Jurkat, Clone E6-1 (cell line): ENCODE measurements at regions not wholly inside any gene's neighbourhood (a gene's known extent, or its start where the extent isn't known, plus 50 kb on each side); places are given as distances from the start of the nearest gene placed in this dataset.

ENCODE experiments used
- DNase-seq: peaks from one replicate; pipeline ENCODE4 v3.0.0-alpha.2; 2011; ENCODE audit warnings: low read depth, low spot score
- H3K4me3 ChIP-seq: 2 replicates; pipeline ENCODE4 v1.5.1; 2011; ENCODE audit warnings: mild to moderate bottlenecking, low read length, control low read depth, moderate library complexity

DNA sequence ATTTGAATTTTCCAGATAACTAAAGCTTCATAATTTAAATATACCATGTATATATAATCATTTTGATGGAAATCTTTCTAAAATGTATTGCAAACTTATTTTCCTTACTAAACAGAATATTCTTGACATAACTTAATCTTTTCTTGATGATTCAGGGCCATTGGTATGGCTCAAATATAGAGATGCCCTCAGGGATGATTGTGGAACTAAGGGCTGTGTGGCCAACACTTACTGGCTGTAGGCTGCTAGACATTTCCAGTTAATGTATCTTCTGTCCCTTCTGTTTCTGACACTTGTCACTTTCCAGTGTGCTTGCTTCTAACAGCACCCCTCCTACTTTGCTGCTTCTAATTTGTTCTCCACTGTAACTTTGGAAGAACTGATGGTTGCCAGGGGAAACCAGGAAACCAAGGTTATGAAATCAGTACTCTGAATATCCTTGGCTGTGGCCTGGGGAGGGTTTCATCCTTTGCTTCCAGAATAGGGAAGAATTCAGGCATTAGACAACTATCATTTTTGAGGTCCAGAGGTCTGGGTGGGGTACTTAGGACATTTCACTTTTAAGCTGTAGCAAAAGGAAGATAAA is 697.2 kb downstream of the ETS1 start:
- H3K4me3 ChIP-seq, result no peak overlapping the region
- DNase-seq, result no peak

DNA sequence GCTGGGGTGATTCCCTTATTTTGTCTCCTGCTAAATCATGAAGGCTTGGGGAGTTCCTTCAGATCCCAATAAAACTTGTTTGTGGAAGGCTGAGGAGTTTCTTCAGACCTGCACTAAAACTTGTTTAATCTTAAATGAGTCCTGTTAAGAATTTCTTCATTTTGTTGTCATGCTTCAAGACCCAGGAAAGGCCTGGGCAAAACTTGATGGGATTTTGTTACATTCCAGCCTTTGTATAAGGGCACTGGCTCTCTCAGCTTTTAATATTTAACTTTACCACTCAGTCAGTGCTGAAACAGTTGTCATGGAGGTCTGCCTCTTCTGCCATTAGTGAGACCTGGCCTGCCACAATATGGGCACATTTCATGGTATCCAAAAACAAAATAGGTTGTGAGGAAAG is 699.0 kb downstream of the ETS1 start:
- no peak for DNase-seq
- no peak overlapping the region for H3K4me3 ChIP-seq

DNA sequence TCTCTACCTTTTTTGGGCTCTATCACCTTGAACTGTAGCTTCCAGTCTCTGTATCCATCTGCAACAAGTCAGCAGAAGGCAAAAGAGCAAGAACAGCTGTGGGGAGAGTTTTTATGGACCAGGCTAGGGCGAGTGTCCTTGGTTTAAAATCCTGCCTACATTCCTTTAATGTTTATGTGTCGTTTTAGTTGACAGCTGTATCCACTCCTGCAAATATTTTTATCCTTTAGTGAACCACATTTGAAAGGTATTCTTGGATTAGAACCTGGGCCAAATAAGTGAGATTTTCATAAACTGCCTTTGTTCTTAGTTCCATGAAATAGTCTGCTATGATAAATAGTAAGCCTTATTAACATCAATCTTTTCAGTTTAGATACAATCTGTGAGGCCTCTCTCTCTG is 712.2 kb downstream of the ETS1 start:
- no peak overlapping the region for H3K4me3 ChIP-seq

DNA sequence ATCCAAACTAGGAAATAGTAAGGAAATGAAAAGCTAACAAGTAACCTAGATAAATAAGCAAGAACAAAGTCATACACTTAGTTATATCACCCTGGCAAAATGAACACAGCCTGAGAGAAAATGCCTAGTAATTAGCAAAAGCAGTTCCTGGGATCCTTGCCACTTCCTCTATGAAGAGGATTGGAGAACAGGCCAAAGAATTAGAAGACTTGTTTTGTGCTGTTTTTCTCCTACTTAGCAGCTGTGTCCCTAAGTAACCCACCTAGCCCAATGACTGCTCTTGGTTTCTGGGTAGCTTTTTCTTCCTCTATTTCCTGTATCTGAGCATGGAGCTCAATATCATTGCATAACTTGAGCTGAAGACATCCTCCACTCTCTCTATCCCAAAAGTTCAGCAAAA is 713.9 kb downstream of the ETS1 start:
- H3K4me3 ChIP-seq, result no peak overlapping the region
- no peak for DNase-seq

More for the DNA sequence above, 712.2 kb downstream of the ETS1 start:
- no peak for DNase-seq

DNA sequence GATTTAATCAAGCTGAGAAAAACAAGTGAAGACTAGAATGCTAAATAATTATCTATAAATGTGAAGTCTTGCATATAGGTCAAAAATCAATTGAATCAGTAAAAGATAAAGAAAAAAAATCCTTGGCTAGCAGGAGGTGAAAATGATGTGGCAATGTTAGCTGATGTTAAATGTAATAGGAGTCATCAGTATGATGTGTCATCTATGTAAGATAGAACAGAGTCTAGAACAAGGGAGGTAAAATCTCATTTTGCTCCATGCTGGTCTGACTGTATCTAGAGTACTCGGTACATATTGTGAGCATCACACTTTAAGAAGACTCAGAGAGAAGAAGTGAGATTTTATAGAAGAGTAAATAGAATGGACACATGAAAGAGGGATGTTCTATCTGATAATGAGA is 721.2 kb downstream of the ETS1 start:
- no peak for DNase-seq
- no peak overlapping the region for H3K4me3 ChIP-seq

DNA sequence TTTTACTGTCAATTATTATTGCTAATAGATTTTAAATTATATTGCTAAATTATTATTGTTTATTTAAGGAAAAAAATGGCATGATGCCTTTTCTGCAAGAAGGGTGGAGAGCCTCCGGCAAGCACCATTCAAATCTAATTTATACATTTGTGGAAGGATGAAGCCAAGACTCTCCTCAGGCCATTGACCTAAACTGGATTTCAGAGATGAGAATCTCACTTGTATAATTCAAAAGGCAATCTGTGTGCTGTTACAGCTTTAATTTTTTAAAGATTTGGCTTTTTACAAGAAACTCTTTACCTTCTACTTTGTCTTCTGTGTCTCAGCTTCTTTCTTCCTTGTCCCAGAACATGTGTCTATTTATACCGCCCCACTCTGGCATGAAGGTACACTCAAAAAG is 722.5 kb downstream of the ETS1 start:
- no peak for DNase-seq
- H3K4me3 ChIP-seq, result no peak overlapping the region

DNA sequence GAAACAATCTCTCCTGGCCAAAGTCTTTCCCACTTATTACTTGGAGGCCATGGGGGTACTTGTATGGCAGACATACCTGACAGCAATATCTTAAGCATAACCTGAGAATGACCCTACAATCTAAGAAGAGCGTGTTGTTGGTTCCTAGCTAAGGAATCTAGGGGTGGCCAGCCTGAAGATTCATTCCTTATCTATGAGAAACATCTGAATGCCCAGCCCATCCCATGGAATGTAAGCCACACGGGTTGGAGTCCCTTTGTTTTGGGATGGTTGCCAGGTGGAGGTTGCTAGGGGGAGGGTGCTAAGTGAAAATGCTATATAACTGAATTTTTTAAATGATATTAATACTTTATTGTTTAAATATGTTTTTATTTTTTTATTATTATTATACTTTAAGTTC is 725.0 kb downstream of the ETS1 start:
- DNase-seq, result no peak
- H3K4me3 ChIP-seq, result no peak overlapping the region

DNA sequence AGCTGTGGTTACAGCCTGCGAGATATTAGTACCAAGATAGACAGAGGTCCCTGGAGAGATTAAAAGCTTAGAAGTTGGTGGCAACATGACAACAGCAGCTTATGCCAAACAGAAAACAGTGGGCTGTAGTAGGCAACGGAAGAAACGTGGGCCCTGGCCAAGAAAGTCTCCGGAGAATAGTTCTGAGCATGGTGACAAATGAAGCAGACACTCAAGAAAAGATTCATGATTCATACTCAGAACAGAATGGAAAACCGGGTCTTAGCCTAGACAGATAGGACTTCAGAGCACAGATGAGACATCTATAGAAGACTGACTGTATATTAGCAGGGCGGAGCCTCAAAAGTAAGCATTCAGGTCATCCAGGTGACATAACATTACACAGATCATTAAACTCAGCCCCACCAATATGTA is 727.4 kb downstream of the ETS1 start:
- no peak for DNase-seq
- no peak overlapping the region for H3K4me3 ChIP-seq

DNA sequence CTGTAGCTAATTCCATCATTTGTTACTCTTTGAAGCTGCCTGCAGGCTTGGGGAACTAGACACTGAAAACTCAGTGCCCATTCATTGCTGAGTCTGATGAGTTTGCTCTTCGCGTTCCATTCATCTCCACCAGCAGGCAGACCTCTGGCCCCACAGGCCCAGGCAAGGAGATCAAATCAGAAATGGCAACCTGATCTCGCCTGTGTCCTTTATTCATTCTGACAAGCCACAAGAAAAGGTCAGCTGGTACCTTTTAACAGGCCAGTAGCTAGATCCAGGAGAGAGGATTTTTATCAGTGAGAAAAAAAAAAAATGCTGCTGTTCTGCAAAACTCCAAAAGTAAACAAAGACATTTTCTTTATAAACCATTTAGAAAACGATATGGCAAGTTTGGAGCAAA is 742.5 kb downstream of the ETS1 start:
- no peak for DNase-seq
- H3K4me3 ChIP-seq, result no peak overlapping the region

DNA sequence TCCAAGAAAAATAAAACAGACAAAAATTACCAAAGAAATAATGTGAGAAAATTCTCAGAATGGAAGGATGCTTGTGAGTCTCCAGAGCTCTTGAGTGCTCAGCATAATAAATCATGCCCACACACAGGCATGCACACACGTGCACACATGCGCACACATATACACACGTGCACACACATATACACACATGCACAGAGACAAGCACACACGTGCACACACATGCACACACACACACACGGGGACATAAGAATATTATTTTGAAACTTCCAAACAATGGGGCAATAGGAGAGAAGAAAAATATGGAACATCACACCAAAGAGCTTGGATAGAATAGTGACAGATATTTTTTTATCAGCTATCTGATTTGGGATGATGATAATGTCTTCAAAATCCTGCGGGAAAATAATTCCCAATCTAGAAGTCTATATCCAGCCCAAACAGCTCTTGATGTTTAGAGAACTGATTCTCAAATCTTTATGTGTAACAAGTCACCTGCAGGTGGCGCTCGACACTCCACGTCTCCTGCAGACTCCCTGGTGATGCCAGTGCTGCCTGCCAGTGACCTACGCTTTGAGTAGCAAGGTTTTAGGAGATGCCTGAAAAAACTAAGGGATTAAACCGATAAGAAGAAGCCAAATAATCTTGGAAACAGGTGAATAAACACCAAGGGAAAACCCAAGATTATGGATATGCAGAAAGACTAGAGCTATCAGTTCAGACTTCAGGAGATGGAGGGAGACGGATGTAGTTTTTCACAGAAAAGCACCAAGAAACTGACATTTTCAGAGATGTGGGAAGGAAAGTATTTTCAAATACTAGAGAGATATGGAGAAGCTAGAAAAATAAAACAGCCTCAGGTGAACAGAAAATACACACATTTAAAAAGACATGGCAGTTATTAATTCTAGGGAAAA is 743.6 kb downstream of the ETS1 start:
- H3K4me3 ChIP-seq, result no peak overlapping the region
- DNase-seq, result peak; percentile 46

DNA sequence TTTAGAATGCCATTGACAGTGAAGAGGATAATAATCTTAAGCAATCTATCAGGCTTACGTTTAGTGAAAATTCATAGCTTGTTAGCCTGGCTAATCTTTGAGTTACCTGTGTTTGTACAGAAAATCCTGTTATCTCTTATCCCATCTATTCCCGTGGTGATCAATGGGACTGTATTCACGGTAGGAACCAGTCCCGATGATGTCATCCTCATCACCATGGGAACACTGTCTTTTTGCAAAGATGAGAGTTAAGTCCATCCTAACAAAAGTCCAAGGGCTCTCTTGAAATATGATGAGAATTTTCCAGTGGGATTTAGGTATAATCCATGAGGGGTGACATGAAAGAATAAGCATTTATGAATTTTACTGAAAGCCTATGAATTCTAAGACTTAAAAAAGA is 762.2 kb downstream of the ETS1 start:
- DNase-seq, result no peak
- no peak overlapping the region for H3K4me3 ChIP-seq

DNA sequence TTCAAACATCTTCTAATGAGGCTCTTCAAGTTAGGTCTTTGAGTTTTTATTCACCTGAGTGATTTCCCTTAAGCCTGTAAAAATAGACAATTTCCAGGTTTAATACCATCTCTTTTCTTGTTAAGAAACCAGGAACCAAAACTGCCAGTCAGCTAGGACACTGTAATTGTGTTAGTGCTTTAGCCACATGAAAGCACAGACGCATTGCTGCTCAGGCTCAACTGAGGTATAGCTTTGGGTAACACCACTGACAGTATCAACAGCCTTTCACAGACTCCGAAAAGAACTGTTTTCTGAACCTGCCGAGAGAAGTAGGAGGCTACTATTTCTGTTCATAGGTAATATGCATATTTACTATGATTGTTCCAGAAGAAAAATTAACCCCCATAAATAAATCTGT is 768.7 kb downstream of the ETS1 start:
- no peak overlapping the region for H3K4me3 ChIP-seq
- DNase-seq, result peak; percentile 4

DNA sequence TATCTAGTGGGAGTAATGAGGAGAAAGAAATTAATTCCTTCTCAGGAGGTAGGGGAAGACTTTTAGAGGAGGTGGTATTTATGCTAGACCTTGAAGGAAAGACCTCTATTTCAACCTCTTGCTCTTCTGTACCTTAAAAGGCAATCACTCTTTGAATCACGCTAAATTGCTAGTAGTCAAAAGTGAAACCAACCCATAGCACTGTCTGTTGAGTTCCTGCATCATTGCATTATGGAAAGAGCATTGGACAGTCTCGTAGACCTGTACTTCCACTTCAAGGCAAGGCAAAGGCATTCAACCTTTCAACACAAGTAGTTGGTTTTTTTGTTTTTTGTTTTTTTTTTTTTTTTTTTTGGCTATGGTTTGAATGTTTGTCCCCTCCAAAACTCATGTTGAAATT is 770.4 kb downstream of the ETS1 start:
- no peak overlapping the region for H3K4me3 ChIP-seq
- peak; percentile 8 for DNase-seq

DNA sequence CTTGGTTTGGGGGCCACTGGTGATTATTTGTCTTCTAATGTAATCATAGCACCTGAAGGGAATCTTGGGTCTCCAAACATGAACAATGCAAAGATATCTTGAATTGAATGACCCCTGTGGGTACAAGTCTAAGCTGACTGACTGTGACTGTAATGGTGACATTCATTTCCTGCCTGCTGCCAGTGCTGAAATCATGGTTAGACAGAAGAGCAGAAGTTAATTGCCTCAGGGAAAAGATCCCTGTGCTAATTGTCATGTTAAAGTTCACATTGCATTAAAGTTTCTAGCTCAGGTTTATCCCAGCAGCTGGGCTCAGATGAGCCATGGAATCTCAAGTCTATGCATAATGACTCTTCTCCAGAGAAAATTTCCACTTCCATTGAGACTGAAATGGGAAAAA is 772.0 kb downstream of the ETS1 start:
- no peak for DNase-seq
- H3K4me3 ChIP-seq, result no peak overlapping the region

DNA sequence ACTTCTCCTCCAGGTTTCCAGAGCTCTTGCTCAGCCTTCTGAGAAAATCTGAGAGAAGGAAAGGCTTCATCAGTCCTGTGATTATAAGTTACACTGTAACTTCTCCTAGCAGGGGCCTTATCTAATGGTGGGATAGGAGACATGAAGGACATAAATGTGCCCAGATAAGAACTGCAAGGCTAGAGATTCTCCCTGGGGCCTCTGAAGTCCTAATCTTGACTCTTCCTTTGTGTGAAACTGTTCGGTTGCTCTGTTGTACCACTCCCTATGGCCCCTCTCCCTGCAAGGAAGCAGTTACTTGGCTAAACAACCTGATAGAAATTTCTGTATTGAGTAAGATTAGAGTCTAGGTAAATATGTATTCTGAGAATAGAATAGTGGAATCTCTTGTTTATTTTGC is 780.9 kb downstream of the ETS1 start:
- no peak overlapping the region for H3K4me3 ChIP-seq
- DNase-seq, result no peak

DNA sequence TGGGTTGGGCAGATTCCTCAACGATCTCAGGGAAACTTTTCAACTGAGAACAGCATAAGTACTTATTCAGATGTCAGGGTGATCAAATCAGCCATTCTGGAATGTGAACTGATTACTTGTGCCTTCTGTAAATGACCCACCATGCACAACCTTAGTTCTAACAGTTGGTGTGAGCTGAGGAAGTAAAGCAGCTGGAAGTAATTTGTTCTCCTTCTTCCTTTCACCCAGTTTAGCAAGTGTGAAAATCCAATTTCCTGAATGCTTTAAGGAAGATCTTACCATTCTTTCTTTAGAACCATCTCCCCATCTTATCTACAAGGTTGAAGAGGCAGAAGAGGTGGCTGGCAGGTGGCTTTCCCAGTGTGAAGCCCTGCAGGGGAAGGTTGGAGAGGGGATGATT is 781.6 kb downstream of the ETS1 start:
- DNase-seq, result no peak
- no peak overlapping the region for H3K4me3 ChIP-seq

DNA sequence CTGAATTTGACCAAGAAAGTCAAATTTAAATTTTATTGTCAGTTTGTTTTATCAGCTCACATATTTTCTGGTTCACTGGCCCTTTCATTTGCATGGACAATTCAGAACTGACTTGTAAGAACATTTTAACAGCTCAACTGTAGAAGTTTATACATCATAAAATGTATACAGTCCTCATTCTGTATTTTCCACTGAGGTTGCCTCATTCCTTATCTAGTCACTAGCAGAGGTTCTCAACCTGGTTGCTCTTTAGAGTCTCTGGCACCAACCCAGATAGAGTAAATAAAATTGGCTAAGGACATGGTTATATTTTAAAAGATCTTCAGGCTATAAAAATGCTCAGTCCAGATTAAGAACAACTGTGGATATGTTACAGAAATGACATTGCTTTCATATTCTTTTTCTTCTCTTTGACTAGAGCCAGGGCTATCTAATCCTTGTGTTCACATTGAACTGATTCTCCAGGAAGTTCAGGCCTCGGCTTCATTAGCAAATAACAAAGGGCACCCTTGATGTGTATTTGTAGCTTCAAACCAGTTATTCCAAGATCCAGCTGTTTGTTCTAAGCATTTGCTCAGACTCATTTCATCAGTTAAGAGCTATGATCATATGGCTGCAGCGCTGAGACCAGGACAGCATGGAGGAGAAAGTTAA is 782.5 kb downstream of the ETS1 start:
- no peak overlapping the region for H3K4me3 ChIP-seq
- no peak for DNase-seq

DNA sequence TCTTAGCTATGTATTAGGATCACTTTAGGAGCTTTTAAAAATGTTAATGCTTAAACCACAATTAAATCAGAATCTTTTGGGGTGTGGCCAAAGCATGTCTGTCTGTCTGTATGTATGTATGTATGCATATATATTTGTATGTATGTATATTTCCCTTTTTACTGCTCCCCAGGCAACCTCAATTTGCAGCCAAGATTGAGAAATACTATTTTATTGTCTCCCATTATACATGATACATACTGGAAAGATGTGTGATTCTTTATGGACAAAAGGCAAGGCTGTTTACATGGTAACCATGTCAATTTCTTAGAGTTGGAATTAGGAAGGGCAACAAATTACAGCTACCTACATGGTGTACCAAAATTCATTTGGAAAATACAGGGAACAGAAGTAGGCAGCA is 783.6 kb downstream of the ETS1 start:
- no peak overlapping the region for H3K4me3 ChIP-seq
- no peak for DNase-seq

DNA sequence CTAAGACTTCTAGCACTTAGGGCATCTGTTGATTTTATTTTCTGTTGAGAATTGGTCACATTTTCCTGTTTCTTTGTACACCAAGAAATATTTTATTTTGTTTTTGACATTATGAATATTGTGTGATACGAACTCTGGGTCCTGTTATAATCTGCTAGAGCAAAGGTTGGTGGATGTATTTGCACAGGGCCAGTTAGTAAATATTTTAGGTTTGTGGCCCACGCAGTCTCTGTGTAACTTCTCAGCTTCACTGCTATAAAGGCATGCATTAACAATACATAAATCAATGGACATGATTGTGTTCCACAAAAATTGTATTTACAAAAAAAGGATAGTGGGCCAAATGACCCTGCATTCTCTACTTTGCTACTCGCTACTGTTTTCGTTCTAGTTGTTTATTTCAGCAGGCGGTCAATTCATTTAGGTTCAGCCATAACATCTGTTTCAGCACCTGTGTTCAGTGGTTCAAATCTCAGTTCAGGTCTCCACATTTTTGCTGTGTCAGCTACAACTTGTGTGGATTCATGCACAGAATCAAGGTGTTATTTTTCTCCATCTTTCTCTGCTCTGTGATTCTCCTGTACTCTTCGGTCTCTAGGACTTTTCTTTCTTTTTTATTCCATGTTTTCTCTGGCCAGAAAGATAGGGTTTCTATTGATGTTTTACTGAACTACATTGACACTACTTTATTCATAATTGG is 786.2 kb downstream of the ETS1 start:
- DNase-seq, result no peak
- no peak overlapping the region for H3K4me3 ChIP-seq

DNA sequence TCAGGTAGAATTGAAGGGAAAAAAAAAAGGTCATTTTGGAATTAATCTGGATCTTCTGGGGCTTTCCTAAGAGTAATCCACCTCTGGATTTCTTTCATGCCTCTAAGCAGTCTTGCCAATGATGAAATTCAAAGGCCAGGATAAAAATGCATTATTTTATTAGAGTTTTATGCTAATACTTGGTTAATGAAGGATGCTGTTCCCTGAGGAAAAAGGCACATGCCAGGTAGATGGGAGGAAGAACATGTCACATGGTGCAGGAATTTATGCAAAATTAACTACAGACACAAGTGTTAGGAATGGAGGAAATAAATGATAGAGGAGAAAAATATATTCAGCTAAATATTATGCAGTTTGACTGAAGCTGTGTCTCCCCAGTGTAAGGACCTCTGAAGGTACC is 792.0 kb downstream of the ETS1 start:
- no peak overlapping the region for H3K4me3 ChIP-seq
- no peak for DNase-seq
